Muscle of leg (tissue), 3 donors: ENCODE measurements at regions not wholly inside any gene's neighbourhood (a gene's known extent, or its start where the extent isn't known, plus 50 kb on each side); places are given as distances from the start of the nearest gene placed in this dataset.

Experiments used
- DNase-seq: peaks from one replicate; pipeline ENCODE4 v3.0.0; 2013
- H3K27ac ChIP-seq: one replicate; pipeline ENCODE4 v1.5.1; 2013; ENCODE audit warnings: mild to moderate bottlenecking, low read length, control low read depth
- H3K27me3 ChIP-seq: one replicate; pipeline ENCODE4 v1.6.1; 2013; ENCODE audit warnings: low read length; ENCODE audit not compliant: control insufficient read depth, insufficient read depth
- H3K36me3 ChIP-seq: one replicate; pipeline ENCODE4 v1.6.1; 2013; ENCODE audit warnings: low read length; ENCODE audit not compliant: control insufficient read depth, insufficient read depth
- H3K4me1 ChIP-seq: one replicate; pipeline ENCODE4 v1.6.1; 2013; ENCODE audit warnings: low read length; ENCODE audit not compliant: control insufficient read depth, insufficient read depth
- H3K4me3 ChIP-seq: one replicate; pipeline ENCODE4 v1.5.1; 2013; ENCODE audit warnings: low read length, control low read depth
- H3K9me3 ChIP-seq: replicated peaks from 2 replicates; pipeline ENCODE4 v1.6.1; 2013; ENCODE audit warnings: low read depth, low read length; ENCODE audit not compliant: control insufficient read depth
- WGBS: methylation state at CpG from one replicate; pipeline ENCODE4 v1.1.5; 2013; ENCODE audit warnings: missing lambda C conversion rate; ENCODE audit not compliant: insufficient coverage; 5-methylcytosine and 5-hydroxymethylcytosine counted together

DNA sequence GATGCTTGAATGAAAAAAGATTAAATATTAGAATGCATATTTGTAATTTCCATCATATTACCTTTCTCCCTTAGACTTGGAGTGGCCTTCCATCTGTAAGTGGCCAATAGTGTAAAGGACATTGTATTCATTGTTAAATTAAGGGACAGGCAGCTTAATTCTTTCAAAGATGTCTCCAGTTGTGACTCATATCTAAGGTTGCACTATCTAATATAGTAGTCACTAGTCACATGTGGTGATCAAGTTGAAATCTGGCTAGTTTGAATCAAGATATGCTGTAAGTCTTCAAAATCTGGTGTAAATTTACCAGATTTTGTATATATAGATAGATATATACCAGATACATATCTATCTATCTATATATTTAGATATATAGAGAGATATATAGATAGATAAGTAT, 52.4 kb upstream of the AGPS start:
- H3K4me3 ChIP-seq = no peak overlapping the region
- no peak overlapping the region for H3K27ac ChIP-seq
- no peak for DNase-seq
- no peaks in the 10 kb centered on the region for H3K4me1 ChIP-seq
- peaks cover 3% of the 10 kb centered on the region for H3K36me3 ChIP-seq
- H3K9me3 ChIP-seq = no peaks in the 10 kb centered on the region
- H3K27me3 ChIP-seq = no peaks in the 10 kb centered on the region

DNA sequence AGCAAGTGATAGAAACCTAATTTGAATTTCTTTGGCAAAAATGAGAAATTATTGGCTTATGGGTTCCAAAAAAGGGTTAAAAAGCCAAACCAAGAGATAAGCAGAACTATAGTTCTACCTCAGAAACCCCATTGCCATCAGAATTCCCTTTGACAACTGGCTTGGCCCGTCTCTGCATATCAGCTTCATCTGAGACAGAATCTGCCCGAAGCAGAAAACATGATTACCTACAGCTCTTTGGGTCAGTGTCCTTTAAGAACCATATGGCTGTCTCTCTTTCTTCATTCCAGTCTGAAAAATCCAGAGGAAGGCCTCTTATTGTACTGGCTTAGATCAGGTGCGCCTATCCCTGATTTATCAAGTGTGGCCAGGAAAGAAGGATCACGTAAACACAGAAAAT, 49.8 kb upstream of the AGPS start:
- H3K36me3 ChIP-seq = no peaks in the 10 kb centered on the region
- no peaks in the 10 kb centered on the region for H3K27me3 ChIP-seq
- no peak for DNase-seq
- H3K4me1 ChIP-seq = no peaks in the 10 kb centered on the region
- 89% methylated on average over 3 of the region's 4 CpGs for WGBS
- no peak overlapping the region for H3K27ac ChIP-seq
- no peaks in the 10 kb centered on the region for H3K9me3 ChIP-seq
- no peak overlapping the region for H3K4me3 ChIP-seq
